NCI-H2081 (cell line): ENCODE measurements at regions not wholly inside any gene's neighbourhood (a gene's known extent, or its start where the extent isn't known, plus 50 kb on each side); places are given as distances from the start of the nearest gene placed in this dataset.
A peak's percentile ranks its signal among the peaks of the same experiment; 100 is the strongest.

ENCODE experiments used
- DNase-seq, 2 experiments: peaks; one replicate each; lab custom pipeline; 2025; lab: John Stamatoyannopoulos, UW

DNA sequence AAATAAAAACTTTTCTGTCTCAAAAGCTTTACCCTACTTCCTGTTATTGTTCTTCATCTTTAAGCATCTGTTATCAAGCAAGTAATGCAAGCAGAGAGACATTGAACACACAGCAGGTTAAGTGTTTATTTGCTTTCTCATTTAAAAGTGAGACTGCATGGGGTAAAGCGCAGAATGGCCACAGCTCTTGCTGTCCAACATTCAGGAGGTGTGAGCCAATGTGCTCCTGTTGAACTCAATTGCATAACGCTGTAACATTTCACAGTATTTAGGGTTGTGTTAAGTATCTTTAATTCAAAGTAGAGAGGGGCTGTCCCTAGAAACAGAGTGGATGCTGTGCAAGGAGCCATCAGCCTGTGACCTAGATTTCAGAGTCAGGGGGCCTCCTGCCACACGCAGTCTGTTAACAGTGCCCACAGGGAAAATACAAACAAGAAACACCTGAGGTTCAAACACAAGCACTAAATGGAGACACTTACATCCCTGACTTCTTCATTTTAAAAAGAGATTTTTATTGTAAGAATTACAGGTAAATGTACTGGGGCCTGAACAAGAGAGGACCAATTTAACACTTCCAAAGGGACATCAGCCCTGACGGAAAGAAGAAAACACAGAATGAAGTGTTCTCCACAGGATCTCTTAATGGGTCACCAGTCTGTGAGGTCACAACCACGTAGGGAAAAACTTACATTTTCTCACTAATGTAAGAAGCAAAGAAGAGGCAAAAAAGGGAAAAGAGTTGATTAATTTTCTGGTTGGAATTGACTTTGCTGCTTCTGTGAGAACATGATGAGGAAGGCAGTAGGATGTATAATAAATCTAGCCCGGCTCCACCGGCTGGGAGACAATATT is 815.1 kb downstream of the VGLL3 start:
- DNase-seq = peak; percentile 15 to 56

DNA sequence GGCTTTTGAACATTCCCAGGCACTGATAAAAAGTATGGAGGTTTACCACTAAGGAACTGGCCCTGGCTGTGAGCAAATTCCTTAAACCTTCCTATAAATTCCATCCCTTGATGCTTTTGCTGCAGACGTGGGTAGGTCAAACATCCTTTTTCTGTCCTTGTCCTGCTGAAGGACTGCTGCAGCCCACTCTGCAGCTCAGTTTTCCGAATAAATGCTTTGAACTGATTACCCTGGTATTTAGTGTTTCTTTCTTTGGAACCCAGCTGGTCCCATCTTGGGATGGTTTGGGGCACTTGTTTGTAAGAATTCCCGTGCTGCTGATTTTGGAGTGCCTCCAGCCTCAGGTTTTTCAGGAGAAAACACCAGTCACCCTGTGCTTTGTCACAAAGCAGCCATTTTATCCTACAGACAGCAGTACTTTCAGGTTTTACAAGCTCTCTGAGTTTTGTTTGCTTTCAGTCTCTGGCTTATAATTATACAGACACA is 815.9 kb downstream of the VGLL3 start:
- DNase-seq = no peak

DNA sequence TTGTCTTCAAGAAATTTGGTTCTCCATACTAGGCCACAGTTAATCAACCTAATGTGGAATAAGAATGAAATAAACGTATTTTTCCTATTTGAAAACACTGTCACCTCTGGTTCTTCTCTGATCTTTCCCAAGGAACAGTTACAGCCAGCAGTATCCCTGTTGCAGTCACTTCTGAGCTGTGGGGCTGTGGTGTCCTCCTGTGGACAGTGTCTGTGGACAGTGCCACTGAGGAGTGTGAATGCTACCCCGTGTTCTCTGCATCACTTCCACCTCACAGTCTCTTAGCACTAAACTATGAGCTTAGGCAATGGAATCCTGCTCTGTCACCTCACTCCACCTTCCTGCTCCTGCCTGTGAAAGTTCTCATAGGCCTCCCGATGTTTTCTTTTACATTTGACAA is 817.5 kb downstream of the VGLL3 start:
- DNase-seq = no peak

DNA sequence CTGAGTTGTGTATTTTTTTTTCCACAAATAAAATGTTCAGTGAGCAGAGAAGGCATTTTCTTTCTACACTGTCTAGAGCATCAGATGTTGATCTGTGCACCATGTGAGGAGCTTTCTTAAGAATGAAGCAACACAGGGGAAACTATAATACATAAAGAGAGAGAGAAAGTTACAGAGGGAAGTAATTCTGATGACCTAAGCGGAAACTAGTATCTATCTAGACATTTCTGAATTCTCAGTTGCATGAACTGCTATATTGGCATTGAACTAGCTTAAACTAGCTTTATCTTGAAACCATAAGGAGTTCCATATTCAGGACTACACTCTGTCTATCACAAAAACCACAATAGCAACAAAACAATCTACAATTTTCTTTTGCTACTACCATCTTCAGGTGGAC is 822.4 kb downstream of the VGLL3 start:
- no peak for DNase-seq

DNA sequence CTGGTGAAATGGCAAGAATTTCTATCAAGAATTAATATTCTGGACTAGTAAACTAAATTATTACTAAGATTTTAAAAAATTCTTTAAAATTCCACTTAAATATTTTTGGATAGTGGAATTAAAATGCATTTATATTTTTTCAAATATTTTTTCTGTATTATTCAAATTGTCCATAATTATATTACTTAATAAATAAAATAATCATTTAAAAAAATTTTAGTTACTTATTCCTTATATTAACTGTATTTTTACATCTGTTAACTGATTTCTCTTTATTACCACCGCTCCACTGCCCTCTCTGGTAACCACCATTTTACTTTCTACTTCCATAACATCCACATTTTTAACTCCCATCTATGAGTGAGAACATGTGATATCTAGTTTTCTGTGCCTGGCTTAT is 828.4 kb downstream of the VGLL3 start:
- DNase-seq = no peak

DNA sequence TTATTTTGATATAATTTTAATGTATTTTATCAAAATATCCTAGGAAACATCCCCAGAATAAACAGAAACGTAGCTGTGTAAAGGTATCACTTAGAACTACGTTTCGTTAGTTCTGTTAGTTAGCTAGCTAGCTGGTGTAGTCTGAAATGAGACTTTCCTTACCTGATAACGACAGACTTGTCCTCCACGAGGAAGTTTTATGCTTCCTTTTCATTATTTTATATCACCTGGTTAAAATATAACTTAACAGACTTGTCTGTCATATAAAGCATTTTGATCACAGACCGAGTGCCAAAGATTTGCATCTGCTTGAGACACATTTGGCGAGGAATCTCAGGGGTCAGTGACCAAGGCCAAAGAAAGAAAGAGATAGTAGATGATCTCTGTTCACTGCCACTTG is 829.5 kb downstream of the VGLL3 start:
- DNase-seq = no peak

DNA sequence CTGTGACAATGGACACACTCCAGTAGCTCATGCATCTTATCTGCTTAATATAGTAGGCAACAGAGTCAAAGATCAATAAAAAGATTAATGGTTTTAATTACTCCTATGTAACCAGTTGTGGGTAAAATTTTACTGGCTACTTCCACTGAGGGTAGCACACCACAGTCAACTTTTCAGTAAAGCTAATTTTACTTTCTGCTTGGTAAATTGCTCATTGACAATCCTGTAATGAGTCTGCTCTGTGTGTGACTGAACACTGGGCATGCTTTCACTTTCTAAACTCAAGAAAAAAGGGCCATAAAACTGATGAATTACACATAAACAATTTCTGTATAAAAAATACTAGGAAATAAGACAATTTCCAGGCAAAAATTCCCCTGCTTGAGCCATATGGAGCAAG is 838.3 kb downstream of the VGLL3 start:
- no peak for DNase-seq

DNA sequence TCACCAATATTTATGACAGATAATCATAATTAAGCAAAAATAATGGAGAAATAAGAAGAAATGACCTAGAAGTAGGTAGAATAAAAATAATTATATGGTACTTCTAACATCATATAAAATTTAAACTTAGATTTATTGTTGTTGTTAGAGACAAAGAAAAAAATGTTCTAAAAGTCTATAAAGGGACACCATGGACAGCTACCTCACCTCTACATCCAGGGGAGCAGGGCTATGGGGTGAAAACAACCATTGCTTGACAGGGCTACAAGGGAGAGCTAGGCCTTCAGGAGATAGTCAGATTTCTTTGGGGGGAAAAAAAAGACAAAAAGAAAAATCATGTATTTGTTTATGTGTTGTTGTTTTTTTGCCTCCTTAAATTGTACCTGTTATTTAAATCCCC is 841.9 kb downstream of the VGLL3 start:
- DNase-seq = no peak

DNA sequence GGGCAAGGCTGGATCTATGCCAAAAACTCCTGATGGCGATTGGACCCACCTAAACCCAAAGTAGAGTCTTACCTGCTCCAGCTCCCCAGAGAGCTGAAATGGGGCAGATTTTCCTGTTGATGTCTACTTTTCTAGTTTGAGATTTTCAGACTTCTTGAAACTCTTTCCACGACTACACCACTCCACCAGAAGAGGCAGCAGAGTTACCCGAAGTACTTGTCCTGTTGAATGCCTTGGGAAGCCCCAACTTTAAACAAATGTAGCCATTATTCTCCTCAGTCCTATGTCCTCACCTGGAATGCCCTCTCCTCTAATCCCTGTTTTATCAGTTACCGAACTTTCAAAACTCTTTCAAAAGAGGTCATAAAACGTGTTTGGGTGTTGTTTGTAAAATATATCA is 843.8 kb downstream of the VGLL3 start:
- no peak for DNase-seq

DNA sequence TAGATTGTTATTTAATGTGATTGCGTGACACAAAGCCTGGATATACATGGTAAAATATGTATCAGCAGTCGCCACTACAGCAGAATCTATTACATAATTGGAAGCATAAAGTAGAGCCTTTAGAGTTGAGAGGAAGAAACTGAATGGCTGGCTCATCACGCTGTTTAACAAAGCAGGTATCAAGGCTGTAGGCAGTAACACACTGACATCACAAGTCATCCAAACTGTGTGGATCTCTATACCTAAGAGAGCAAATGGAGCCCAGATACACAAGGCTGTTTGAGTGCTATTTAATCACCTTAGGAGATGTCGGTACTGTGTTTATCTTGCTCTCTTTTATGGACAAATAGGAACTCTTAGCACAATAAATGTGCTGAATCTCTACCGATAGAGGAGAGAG is 864.4 kb downstream of the VGLL3 start:
- no peak for DNase-seq
